OCI-M1 (cell line): ENCODE measurements at regions not wholly inside any gene's neighbourhood (a gene's known extent, or its start where the extent isn't known, plus 50 kb on each side); places are given as distances from the start of the nearest gene placed in this dataset.

ENCODE experiments used
- DNase-seq: peaks from one replicate; lab custom pipeline; 2025; lab: John Stamatoyannopoulos, UW

GRCh38 chr2:15841776-15842560 lies 98.4 kb upstream of the MYCN start:
- DNase-seq, result no peak

- DNase-seq, result no peak
These were observed 97.3 kb upstream of the MYCN start for GRCh38 chr2:15842758-15843666.

- DNase-seq, result no peak
These were observed 96.0 kb upstream of the MYCN start for GRCh38 chr2:15844211-15844801.

GRCh38 chr2:15845294-15845693 lies 95.1 kb upstream of the MYCN start:
- DNase-seq, result no peak

GRCh38 chr2:15845737-15846405 lies 94.5 kb upstream of the MYCN start:
- DNase-seq, result no peak

DNA sequence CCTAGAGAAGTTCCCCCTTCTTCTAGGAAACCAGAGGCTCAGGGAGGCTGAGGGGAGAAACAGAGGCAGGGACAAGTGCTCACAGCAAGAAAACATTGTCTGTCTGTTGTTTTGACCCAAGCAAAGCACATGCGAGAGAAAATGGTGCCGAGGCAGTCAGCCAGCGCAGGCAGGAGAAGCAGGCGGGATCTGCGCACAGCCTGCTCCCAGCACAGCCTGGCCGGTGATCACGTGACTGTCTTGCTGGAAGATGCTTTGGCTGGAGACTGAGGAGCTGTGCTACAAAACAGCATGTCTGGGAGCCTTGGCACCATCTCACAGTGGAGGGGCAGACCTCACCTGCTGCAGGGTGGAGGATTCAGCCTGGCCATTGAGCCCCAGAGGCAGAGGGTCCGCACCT lies 93.7 kb upstream of the MYCN start:
- DNase-seq, result no peak

GRCh38 chr2:15850534-15850933 lies 89.8 kb upstream of the MYCN start:
- no peak for DNase-seq

- no peak for DNase-seq
These were observed 89.2 kb upstream of the MYCN start for GRCh38 chr2:15851076-15851693.

- DNase-seq, result no peak
These were observed 87.5 kb upstream of the MYCN start for GRCh38 chr2:15852811-15853210.

DNA sequence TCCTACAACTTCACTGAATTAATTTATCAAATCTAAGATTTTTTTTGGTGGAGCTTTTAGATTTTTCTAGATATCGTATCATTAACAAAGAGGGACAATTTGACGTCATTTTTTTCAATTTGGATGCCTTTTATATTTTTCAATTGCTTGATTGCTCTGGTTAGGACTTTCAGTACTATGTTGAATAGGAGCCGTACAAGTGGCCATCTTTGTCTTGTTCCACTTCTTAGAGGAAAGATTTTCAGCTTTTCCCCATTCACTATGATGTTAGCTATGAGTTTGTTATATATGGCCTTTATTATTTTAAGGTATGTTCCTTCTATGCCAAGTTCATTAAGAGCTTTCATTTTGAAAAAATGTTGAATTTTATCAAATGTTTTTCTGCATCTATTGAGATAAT lies 86.4 kb upstream of the MYCN start:
- DNase-seq, result no peak

DNA sequence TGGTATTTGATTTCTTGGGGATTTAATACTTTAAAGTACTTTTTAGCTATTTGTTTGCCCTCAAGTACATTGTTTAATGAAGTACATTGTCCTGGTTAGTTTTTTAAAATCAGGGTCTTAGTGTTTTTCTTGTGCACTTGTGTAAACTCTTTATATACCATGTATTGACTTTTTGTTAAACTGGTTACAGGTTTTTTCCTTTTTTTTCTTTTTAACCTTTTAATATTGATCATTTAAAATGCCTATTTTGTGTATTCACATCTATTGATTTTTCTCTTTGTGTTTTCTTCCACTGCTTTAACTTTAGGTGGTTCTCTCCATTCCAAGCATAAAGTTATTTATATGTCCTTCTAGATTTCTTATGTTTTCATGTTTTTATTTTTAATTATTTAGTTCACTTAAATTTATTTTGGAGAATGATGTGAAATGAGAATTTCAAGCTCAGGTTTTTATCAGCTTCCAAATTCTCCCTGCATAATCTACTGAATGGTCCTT lies 84.5 kb upstream of the MYCN start:
- DNase-seq, result no peak

- DNase-seq, result no peak
These were observed 84.0 kb upstream of the MYCN start for GRCh38 chr2:15856318-15856717.

DNA sequence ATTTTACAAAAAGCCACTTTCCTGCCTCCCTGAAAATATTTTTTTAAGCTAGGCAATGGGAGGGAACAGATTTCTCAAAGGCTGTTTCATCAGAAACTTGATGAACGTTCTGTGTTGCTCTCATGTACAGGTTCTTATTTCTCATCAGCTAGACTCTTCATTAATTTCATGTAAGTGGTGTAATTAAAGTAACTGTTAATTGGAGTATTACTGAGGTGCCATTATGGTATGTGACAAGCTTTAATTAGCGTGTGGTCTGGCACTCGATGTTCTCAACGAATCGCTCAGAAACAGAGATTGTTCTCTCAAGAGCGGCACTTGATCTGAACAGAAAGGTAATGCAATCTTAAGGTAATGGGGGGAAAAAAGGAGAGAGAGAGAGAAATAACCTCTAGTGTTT lies 81.9 kb upstream of the MYCN start:
- no peak for DNase-seq

GRCh38 chr2:15860051-15860663 lies 80.2 kb upstream of the MYCN start:
- no peak for DNase-seq

GRCh38 chr2:15860760-15861159 lies 79.6 kb upstream of the MYCN start:
- no peak for DNase-seq

GRCh38 chr2:15861172-15861822 lies 79.1 kb upstream of the MYCN start:
- DNase-seq, result no peak

DNA sequence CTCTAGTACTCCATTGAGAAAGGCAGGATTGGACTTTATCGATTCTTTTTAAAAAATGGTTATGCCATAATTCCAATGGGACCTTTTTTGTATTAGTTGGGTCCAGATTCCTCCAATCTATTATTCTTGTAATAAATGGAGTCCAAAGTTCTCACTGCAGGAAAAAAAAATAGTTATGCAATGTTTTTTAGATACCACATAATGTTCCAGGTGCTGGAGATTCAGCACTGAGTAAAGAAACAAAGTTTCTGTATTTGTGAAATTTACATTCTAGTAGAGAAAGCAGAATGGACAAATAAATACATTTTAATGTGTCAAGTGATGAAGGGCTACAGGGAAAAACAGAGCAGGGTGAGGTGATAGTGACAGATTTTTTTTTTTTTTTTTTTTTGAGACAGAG lies 78.5 kb upstream of the MYCN start:
- no peak for DNase-seq

DNA sequence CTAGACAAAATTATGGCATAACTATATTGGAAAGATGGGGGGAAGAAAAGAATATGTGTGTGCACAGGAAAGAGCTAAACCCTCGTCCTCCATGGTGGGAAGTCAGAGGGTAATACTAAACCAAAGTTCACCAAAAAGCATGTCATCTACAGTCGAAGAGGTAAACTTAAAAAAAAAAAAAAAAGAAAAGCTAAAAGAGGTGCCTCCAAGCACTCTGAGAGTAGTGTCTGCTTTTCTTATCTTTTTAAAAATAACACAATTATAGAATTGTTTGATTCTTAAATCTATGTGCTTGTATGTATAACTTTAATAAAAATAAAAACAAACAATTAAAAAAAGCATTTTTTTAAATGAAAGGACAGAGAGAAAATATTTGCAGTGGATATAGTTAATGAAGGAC lies 77.3 kb upstream of the MYCN start:
- DNase-seq, result no peak

DNA sequence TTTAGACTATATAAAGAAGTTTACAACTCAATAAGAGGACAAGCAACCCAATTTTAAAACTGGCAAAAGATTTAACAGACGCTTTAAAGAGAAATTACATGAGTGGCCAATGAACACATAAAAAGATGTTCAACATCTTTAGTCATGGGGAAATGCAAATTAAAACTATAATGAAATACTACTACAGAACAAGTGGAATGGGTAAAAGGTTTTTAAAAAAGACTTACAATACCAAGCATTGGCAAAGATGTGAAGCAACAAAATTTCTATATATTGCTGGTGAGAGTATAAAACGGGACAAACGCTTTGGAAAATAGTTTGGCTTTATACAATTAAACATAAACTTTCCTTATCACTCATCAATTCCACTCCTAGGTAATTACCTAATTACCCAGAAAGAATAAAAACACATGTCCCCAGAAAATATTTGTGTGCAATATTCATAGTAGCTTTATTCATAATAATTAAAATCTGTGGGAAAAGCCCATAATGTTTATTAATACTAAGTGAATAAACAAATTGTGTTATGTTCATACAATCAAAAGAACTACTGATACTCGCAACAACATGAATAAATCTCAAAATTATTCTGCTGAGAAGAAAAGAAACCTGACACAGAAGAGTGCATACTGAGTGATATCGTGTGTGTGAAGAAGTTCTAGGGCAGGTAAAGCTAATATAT lies 76.7 kb upstream of the MYCN start:
- DNase-seq, result no peak

- DNase-seq, result no peak
These were observed 76.1 kb upstream of the MYCN start for GRCh38 chr2:15864176-15864769.
